Hematopoietic multipotent progenitor cell treated with erythropoietin and hydrocortisone succinate and interleukin-3 and kit ligand, for 17 days (in vitro differentiated cells): ENCODE measurements at regions not wholly inside any gene's neighbourhood (a gene's known extent, or its start where the extent isn't known, plus 50 kb on each side); places are given as distances from the start of the nearest gene placed in this dataset.

Source experiments
- DNase-seq: peaks from one replicate; pipeline ENCODE4 v3.0.0-alpha.2; 2015; ENCODE audit warnings: low spot score

DNA sequence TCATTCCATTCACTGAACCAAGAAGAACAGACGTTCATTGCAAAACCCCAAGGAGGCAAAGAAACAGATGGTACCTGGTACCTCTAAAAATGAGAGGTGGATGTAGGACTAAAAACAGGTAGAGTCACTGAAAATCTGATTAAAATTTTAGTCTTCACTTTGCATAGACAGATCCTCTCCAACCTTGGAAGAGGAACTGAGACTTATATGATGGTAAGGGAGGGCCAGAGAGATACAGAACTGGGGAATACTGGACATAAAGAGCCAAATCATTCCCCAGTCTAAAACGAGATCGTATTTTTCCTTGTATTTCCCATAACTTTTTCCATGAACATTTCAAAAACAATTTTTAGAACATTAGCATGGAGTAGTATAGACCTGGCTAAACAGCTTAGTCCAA lies 59.7 kb upstream of the SPOPL start:
- no peak for DNase-seq

DNA sequence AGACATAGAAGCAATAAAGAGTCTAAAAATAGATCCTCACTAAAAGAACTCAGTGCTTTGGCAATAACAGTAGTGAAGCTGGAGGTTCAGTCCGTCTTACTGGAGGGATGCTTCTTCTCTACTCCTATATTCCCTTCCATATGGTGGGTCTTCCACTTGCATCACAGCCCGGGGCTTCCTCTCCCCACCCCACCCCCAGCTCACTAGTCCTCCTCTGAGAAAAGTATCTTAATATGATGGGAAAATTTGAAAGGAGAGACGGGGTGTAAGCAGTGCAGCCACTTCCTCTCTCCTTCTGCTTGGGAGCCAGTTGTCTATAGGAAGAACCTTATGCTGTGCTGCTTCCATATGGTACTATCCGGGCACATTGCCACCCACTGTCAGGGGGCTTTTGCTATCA lies 57.2 kb upstream of the SPOPL start:
- DNase-seq = no peak

DNA sequence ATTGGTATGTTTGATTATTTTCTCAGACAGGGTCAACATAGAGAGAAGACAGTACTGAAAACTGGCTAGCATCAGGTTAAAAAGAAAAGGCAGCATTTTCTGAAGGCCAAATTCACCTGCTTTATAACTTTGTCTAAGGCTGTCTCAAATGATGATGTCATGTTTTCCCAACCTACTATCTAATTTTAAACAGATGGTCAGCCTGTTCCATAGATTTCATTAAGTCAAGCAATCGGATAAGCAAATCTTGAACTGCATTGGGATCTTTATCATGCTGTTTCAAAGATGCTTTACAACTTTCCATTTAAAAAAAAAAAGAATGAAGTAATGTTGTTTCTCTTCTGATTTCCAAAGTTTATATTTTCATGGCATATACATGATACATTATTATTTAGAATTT lies 56.3 kb upstream of the SPOPL start:
- no peak for DNase-seq

DNA sequence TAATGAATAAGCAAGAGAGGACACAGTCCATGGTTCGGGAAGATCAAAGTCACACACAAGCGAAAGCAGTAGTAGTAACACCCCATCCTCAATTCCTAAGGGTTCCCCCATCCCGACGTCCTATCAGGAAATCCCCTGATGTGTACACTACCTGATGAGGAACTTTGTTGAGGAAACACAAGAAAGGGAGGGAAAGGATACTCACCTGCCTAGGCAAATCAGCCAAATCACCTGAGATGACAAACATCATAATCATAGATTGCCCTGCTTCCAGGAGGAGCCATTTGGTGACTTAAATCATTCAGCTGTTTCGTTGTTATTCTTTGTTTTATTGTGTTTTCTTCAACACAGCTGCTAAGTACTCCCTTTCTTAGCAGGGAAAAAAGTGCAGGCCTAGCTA lies 55.5 kb upstream of the SPOPL start:
- no peak for DNase-seq

DNA sequence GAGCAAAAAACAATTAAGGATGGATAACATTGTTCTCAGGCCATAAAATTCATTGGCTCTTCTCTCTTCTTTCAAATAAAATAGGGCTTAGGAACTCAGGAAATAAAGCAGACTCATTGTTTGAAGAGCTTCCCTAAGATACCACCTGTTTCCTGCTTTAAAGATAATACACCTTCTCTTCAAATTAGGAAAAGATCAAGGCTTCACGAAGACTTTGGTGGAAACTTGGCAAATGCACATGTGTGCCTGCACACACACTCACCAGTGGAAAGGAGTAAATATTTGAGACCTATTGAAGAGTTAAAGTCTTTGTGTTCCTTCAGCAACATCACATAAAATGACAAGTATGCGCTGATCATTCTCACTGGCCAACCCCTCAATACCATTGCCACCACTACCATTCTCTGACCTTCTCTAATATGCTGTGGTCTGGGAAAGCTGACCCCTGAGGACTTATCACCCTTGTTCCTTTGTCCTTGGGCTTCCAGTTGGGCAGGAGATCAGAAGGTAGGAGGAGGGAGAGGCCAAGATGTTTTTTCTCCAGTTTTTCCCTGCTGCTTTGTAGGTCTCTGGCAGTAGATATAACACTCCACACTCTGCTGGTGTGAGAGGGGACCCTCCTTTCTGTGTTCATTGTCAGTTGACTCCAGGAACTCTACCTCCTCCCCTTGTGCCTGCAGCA lies 53.5 kb upstream of the SPOPL start:
- no peak for DNase-seq
